ENCODE measurements at regions not wholly inside any gene's neighbourhood (a gene's known extent, or its start where the extent isn't known, plus 50 kb on each side); places are given as distances from the start of the nearest gene placed in this dataset.

DNA sequence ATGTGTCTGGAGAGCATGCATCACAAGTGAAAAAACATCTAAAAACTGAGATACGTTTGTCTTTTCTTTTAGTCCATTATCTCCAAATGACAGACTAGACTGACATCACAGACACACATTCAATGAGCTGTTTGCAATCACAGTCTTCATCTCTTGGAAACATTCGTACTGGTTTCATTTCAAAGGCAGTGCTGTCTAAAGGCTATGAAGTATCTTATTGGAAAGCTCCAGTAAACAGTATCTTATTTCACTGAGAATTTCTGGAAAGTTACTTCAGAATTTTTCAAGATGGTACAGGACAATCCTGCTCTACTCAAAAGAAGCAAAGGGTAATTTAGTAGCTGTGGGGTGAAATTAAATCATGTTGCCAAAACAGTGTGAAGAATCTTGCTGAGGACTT is 53.5 kb upstream of the TNFRSF19 start:
- TF ChIP-seq EP300 (IDR thresholded peaks at IDR 0.05) (no peak), POLR2A (IDR thresholded peaks at IDR 0.05) (no peak), POLR2AphosphoS5 (IDR thresholded peaks at IDR 0.05) (no peak)
- TF ChIP-seq, protein P1, sequence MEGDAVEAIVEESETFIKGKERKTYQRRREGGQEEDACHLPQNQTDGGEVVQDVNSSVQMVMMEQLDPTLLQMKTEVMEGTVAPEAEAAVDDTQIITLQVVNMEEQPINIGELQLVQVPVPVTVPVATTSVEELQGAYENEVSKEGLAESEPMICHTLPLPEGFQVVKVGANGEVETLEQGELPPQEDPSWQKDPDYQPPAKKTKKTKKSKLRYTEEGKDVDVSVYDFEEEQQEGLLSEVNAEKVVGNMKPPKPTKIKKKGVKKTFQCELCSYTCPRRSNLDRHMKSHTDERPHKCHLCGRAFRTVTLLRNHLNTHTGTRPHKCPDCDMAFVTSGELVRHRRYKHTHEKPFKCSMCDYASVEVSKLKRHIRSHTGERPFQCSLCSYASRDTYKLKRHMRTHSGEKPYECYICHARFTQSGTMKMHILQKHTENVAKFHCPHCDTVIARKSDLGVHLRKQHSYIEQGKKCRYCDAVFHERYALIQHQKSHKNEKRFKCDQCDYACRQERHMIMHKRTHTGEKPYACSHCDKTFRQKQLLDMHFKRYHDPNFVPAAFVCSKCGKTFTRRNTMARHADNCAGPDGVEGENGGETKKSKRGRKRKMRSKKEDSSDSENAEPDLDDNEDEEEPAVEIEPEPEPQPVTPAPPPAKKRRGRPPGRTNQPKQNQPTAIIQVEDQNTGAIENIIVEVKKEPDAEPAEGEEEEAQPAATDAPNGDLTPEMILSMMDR (IDR thresholded peaks at IDR 0.05) = no peak

Measured in suprapubic skin (tissue), 4 donors.